ENCODE measurements at regions not wholly inside any gene's neighbourhood (a gene's known extent, or its start where the extent isn't known, plus 50 kb on each side); places are given as distances from the start of the nearest gene placed in this dataset.
"Not testable (repeated sequence)": the region's sequence is repeated elsewhere in the genome, so short reads cannot be mapped to it uniquely, and the experiment has no call there.

DNA sequence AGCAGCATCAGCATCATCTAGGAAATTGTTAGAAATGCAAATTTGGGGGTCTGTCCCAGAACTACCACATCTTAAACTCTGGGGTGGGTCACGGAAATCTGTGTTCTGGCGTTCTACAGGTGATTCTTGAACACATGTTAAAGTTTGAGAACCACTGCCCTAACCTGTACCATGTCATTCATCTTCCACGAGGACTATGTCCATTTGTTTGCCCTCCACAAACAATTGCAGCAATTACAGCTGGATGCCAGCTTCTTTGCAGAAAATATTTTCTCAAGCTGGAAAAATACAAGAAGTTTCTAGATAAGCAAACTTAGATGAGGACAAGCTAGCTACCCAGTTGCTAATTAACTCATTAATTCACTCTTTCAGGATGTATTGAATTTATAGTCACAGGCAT lies 54.1 kb downstream of the MAFB start:
- DNase-seq: no peak

DNA sequence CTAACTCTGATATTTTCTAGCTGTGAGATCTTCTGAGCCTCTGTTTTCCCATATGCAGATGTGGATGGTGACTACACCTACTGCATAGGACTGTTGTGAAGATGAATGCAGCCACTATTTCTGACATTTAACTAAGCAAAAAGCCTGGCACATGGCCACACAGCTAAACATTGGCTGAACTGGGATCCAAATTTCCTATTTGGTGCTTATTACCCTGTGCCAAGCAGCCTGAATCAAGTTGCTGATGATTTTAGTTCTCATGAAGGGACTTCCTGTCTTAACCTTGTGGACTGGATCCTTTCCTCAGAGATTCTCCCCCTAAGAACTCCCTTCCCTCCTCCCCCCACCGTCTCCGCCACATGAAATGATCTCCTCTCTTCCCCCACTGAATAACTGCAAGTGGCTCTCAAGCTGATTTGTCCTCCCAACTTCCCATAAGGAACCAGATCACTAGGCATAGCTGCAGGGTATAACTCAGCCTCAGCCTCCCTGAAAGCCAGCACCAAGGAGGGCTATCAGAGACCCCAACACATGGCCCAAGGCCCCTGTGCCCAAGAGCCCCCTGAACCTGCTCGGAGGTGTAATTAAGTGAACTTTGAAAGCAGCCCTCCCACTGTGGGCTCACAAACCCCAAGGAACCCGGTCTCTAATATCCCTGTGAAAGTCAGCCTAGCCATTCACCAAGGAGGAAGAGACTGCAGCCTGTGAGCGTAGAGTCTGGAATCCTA lies 55.7 kb downstream of the MAFB start:
- DNase-seq: no peak

DNA sequence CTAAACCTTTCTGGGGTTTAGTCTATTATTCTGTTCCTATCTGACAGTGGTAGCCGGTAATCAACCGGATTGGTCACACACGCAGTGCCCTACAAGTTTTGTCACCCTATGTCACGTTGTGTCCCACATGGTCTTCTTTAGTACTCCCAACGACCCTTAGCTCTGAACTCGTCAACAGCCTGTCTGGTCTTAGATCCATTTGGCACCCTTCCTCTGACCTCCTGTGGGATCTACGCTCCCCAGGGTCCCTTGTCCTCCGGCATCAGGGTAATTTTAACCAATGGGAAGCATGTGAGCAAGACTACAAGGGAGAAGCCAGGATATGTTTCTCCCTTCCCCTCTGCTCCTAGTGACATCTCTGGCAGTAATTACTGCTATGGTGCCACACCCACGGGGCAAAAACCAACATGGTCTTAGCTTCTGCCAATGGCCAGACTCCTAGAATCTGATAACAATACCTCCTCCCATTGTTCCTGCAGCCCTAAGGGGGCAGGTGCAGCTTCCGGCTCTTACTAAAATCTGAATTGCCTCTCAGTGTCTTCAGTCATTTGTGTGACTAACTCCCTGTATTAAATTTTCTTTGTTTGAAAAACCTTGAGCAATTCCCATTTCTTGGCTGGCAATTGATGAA lies 56.6 kb downstream of the MAFB start:
- no peak for DNase-seq

DNA sequence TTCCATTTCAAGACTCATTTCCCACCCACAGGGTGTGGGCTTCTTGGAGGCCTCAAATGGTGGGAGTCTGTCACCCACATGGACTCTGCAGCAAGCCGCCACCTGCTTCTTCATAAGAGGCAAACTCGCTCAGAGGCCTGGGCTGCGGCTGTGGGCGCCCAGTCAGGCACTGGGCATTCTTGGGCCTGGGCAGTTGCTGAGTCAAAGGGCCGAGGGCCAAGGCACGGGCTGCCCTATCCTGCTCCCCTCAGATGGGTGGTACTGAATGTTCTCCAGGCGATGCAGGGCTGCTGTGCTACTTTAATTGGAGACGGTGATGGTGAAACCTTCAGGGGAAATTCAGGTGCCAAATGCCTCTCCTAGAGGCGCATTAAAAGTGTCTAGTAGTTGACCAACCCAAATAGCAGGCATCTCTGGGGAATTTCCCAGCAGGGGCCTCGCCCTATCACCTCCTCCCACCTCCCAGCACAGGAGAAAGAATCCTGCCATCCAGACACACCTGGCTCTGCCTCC lies 57.9 kb downstream of the MAFB start:
- DNase-seq: no peak

DNA sequence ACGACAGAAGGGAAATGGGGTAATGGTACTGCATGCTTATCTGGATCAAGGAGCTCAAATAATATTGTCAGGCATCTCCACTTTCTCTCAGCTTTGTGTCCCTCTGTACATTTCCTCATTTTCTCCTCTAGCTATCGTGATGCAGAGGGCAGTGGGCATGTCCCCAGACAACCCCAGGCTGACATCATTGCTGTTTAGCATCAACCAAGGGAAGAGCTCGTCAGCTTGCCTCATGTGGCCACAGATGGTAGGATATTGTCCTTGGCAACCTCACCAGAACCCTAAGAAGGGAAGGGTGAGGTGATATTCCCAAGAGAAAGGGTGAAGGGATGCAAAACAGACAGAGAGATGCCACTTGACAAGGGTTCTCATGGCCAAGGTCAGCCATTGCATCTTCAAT lies 58.3 kb downstream of the MAFB start:
- DNase-seq: no peak

DNA sequence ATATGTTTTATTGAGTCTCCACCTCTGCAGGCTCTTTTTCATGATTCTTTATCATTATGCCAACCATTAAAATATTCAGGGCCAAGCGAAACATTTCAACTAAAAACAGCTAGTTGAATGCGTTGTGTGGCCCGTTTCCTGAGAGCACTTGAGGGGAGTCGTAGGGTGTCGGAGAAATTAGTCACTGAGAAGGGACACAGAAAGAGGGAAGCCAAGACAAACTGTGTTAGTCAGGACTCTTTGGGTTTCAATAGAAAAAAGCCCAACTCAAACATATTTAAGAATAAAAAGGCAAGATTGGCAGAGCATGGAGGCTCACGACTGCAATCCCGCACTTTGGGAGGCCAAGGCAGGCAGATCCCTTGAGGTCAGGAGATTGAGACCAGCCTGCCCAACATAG lies 58.9 kb downstream of the MAFB start:
- no peak for DNase-seq

DNA sequence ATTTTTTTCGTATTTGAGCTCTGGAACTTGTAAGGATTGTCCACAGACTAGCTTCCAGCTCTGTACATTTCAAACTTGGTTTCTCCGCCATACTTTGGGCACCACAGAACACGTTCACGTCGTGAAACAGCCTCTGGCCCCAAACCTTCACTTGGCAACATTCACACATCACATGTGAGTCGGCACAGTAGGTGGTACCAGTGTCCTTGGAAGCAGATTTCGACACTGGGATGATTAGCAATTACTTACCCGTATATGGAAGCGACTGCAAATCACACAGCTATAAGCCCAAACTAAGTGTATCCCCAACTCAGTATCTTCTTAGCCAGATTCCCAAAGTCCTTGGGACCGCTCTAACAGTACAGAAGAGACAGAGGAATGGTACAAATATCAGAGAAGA lies 60.2 kb downstream of the MAFB start:
- DNase-seq: no peak

DNA sequence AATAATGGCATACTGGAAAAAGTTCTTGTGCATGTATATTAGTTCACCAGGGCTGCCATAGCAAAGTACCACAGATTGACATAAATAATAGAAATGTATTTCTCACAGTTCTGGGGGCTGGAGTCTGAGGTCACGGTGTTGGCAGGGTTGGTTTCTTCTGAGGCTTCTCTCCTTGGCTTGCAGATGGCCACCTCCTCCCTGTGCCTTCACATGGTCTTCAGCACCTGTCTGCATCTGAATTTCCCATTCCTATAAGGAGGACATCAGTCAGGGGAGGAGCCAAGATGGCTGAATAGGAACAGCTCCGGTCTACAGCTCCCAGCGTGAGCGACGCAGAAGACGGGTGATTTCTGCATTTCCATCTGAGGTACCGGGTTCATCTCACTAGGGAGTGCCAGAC lies 70.0 kb downstream of the MAFB start:
- not testable (repeated sequence) for DNase-seq

DNA sequence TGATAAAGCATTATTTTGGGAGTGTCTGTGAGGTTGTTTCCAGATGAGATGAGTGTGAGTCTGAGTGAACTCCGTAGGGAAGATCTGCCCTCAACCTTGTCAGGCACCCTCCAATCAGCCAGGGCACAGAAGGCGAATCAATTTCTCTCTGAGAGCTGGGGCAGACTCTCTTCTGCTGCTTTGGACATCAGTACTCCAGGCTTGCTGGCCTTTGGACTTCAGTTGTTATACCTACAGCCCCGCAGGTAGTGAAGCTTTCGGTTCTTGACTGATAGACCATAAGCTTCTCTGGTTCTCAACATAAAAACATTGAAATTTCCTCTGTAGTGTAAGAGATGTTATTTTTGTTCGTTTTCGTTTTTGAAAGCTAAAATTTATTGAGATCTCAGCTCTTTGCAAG lies 71.4 kb downstream of the MAFB start:
- DNase-seq: no peak

DNA sequence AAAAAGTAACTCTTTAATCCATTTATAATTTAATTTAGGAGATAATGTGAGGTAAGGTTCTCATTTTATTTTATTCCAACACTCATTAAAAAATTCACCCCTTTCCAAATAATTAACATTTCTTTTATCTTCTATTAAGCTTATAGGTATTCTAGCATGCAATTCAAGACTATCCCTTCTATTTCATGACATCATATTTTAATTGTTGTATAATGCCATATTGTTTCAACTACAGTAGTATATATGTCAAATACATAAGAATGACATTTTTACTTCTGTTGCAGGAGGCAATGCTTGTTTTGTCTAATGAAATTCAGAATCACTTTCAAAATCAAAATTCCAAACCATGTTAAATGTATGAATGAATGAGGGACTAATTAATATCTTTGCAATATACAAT lies 76.2 kb downstream of the MAFB start:
- no peak for DNase-seq

DNA sequence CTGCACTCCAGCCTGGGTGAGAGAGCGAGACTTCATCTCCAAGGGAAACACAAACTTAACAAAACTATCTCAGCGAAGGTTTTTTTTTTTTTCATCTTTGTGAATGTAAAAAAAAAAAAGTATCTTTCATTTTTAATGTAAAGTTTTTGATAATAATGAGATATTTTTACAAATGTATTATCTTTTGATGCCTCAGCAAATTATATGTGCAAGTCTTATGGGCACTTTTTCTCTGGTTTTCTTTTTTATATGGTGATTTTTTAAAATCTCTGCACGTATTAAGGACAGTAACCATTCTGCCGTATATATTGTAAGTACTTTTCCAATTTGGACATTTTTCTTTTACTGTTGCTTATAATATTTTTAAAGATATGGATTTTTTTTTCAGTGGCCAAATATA lies 76.8 kb downstream of the MAFB start:
- no peak for DNase-seq

DNA sequence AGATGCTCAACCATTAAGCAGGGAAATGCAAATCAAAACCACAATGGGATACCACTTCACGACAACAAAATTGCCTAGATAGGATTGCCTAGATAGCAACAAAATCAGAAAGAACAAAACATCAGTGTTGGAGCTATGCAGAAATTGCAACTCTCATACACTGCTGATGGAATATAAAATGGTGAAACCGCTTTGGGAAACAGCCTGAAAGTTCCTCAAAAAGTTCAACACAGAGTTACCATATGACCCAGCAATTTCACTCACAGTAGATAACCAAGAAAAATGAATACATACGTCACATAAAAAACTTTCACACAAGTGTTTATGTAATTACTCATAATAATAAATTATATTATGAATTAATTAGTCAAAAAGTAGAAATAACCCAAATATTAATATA lies 78.3 kb downstream of the MAFB start:
- no peak for DNase-seq

DNA sequence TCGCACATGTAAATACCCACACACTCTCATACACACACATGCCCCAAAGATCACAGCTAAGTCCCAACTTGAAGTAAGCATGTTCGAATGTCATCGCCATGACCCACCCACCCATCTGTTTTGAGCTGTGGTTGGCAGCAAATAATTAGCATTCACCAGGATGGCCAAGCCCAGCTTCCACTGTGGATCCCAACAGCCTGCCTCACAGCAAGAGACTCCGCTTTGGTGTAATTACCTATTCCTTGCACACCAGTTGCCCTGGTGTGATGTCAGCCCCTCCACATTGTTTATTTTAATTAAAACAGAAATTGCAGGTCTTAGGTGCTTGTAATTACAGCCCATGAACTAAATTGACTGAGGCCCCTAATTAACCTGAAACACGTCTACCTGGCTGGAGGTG lies 81.1 kb downstream of the MAFB start:
- no peak for DNase-seq

DNA sequence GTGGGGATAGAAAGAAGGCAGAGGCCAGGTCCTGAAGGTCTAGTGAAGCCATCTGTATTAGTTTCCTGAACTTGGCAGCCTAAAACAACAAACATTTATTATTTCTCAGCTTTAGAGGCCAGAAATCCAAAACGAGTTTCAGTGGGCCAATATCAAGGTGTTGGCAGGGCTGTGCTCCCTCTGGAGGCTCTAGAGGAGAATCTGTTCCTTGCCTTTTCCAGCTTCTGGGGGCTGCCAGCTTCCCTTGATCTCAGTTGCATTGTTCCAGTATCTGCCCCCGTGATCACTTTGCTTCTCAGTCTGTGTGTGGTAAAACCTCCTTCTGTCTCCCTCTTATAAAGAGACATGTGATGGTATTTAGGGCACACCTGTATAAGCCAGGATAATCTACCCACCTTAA lies 82.4 kb downstream of the MAFB start:
- DNase-seq: no peak

DNA sequence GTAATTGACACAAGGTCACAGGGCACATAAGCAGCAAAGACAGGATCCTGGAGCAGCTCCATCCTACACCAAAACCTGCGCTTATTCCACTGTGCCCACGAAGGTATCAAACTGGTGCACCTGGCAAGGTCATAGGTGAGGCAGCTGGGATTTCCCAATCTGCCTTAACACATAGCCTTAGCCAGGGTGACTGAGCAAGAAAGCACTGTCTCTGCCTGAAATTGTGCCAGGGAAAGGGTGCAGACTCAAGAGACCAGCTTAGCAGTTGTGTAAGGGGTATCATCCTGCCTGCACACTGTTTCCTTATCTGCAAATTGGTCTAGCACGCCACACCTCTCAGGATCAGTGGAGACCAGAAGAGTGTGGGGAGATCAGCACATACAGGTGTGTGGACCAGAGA lies 82.8 kb downstream of the MAFB start:
- DNase-seq: no peak

DNA sequence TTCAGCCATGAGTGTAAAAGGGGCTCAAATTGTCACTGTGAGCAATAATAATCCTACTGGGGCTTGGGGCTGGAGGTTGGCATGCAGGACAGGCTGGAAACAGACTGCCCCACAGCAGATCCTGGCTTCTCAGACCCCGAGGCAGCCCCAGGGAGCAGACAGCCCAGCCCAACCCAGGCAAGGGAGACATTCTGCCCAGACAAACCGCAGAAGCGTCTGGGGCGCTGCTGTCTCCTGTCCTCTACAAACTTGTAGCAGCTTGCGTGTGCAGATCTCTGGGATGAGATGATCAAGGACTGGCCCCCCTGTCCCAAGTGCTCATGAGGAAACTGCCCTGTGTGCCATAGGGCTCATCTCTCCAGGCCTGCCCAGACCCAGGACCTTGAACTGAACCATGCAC lies 84.6 kb downstream of the MAFB start:
- no peak for DNase-seq

DNA sequence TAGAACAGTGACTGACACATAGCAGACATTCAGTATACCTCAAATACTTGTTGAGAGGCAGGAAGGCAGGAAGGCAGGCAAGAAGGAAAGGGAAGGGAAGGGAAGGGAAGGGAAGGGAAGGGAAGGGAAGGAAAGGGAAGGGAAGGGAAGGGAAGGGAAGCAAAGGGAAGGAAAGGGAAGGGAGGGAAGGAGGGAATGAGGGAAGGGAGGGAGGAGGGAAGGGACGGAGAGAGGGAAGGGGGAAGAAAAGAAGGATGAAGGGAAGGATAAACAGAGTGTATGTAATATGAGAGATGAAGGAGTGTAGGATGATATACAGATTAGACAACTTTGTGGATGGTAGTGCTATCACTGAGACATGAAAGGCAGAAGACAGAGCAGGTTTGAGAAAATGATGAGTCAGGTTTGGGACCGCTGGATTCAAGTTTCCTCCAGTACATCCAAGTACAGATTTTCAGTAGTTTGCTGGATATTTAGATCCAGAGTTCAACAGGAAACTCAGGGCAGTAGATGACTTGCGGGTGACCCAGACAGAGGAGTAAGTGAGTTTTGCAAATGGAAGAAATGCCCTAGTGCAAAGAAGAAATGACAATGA lies 85.9 kb downstream of the MAFB start:
- DNase-seq: no peak

DNA sequence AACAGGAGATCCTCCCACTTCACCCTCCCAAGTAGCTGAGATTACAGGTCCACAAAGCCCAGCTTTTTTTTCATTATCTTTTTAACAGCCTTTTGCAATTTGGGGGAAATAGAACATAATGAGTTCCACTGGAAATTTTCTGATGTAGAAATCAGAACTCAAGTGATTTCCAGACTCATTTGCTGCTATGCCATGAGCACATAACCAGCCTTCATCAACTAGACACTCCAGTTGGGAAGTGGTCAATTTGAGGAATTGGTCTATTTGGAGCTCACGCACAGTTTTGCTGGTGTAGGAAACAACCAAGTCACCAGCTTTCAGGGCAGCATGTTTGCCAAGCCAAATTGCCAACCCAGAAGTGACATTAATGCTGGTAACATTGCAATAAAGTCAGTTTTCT lies 86.7 kb downstream of the MAFB start:
- no peak for DNase-seq

DNA sequence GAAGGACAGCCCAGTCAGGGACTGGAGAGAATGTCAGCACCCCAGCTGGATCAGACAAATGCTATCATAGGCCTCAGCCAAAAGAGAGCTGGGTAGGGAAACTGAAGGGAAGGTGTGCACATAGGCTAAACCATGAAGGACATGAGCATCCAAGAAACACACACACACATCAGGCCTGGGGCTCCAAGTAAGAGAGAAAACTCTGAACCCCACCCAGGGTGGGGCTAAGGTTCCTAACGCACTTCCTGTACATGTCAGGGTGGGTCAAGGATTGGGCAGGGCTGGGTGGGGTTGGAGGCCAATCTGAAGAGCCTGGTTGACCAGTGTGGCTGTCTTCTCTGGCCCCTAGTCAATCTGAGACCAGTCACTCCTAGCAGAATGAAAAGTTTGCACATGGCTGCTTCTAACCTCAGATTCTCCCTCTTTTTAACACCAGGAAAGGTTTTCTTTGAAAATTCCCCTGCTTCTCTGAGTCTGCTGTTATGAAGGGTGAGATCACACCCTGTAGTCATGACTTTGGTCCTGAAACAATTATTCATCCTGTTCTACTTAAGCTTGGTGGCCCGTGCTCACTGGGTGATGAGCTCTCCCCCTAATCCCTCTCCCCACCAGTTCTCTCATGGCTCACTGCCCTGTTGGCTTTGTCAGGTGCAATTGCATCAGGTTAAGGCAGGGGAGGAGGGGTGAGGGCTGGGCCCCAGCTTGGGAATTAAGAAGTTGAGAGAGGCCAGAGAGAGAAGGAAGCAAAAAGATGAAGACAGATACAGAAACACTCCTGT lies 88.4 kb downstream of the MAFB start:
- no peak for DNase-seq

DNA sequence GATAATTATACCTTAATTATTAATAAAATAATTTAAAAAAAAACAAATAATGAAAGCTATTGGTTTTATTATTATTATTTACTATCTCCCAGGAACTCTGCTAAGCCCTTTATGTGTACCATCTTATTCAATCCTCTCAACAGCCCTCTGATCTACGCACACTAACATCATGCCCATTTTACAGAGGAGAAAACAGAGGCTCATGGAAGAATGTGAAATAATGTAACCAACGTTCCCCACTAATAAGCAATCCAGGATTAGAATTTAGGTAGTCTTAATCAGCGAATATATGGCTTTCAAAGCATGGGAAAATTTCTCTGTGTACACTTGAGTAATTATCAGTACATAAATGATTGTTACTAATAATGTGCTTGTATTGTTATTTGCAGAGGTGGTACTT lies 89.0 kb downstream of the MAFB start:
- DNase-seq: no peak

DNA sequence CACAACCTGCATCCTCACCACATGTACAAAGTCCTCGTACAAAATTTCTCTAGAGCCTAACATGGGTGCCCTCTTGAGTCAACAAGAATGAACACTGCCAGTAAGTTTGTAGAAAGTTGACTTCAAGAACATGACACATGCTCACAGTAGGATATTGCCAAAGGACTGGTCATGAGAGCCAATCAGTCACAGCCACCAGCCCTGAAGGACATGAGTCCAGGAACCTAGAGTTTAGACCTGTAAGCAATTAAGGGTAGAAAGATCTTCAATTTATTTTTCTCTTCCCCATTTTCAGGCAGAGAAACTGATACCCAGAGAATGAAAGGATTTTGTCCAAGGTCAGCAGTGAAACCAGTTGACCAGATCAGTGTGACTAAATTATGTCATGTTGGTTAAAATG lies 96.1 kb downstream of the MAFB start:
- DNase-seq: no peak

DNA sequence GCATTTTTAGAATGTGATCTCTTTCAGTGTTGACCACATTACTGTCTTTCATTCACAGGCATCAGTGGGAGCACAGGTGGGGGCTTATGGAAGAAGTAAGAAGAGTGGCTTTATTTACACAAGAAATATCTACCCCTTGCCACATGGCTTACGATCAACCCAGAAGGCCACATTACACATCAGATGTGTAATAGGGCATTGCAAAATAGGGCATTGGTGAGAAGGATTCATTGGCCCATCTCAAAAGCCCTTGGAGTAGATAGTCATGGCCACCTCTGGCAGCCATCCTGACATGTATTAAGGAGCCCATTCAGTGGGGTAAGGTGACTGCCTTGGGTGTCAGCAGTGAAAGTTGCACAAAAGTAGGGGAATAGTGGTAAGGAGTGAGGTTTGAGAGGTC lies 97.5 kb downstream of the MAFB start:
- DNase-seq: no peak

DNA sequence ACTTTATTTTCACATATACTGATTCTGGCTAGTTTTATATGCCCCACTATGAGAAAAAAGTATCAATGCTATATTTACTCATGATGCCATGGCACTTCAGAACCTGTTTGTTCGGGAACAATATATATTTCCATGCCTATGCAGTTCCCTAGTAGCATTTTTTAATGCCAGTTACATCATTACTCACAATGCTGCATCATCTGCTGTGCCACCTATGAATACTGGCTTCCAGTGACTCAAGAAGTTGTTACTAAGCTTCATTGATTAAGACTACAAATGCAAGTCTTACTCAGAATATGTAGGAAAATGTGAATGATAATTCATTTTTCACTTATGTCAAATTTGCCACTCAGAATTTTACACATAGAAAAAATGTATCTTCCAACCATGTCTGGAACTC lies 97.9 kb downstream of the MAFB start:
- no peak for DNase-seq

DNA sequence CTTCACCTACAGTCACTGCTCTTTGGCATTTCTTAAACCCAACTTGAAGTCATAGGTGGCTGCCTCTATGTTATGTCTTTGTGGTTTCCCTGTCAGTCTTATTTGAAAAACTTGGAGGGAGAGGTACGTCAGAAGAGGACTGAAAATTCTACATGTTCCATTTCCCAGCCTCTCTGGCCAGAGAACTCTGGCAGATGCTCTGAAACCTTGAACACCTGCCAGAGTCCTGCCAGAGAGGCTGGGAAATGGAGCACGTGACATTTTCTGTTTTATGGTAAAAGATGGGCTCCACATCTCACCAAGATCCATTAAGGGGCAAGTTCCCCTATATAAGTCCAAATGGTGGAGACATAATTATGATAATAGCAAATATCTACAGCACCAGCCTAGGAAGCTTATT lies 99.5 kb downstream of the MAFB start:
- no peak for DNase-seq

Data from effector CD4-positive, alpha-beta T cell (primary cell).